ENCODE measurements at regions not wholly inside any gene's neighbourhood (a gene's known extent, or its start where the extent isn't known, plus 50 kb on each side); places are given as distances from the start of the nearest gene placed in this dataset.
A peak's percentile ranks its signal among the peaks of the same experiment; 100 is the strongest.
"Not testable (repeated sequence)": the region's sequence is repeated elsewhere in the genome, so short reads cannot be mapped to it uniquely, and the experiment has no call there.

GRCh38 chrX:13518126-13518525, 51.3 kb upstream of the EGFL6 start:
- DNase-seq, result no peak

GRCh38 chrX:13515211-13515930, 54.0 kb upstream of the EGFL6 start:
- no peak for DNase-seq

DNA sequence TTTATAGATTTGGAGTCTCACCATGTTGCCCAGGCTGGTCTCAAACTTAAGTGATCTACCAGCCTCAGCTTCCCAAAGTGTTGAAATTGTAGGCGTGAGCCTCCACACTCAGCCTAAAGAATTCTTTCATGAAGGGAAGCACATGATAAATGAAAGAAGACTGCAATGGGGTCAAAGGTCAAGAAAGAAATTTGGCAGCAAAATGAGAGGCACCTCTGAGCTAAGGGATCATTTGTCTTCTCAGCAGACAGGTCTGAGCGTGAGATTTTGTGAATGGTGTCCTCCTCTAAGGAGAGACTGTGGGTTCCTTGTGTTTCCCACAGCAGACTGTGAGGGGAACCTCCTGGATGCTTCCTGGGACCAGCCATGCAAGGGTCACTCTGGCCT, 57.5 kb upstream of the EGFL6 start:
- no peak for DNase-seq

- DNase-seq, result no peak
Measured at GRCh38 chrX:13511241-13511943, 58.0 kb upstream of the EGFL6 start.

- DNase-seq, result no peak
Measured at GRCh38 chrX:13507893-13508292, 61.5 kb upstream of the EGFL6 start.

DNA sequence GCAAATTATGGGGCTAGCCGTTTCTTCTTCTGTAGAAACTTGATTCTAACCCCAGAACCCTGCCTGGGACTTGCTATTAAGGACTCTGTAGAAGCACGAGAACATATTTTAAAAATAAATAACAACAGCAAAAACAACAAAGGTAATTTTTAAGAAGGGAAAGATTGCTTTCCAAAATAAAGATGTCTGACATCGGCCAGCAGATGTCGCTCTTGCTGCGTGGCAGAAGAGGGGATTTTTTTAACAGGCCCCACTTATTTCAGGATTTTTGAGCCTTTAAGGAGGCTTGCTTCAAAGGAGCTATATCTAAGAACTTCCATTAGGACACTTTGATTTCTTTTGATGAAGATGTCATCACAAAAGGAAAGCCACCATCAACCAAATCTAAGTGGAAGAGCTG, 62.8 kb upstream of the EGFL6 start:
- peak; percentile 55 for DNase-seq

DNA sequence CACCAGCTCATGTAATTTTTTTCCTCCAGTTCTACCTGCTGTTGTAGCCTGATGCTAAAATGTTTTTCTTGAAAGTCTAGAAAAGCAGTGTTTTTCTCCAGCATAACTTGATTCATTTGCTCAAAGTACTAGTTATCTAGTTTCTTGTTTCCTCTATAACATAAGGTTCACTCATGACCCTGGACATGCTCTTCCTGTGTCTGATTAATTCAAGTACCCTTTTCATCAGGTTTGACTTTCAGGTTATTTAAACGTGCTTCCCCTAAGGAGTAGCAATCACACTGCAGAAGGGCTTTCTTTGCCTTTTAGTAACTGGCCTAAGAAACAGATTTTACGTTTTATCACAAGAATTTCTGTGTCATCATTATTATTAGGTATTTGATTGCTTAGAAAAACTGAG, 66.8 kb upstream of the EGFL6 start:
- no peak for DNase-seq

DNA sequence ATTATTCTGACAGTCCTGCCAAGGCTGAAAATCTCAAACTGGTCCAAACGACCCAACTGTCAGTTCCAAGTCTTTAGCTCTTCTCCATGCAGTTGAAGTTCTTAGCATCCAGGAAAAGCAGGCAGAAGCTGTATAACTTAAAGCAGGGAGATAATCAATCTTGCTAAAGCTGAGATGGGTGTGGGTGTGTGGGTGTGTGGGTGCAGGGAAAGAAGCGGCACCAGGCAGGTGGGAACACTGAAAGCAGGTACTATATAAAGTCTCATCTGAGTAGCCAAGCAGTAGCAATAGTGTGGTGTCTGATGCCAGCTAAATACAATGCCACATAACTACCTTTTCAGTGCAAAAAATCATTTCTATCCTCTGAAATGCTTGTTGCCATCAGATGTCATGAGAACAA, 69.7 kb upstream of the EGFL6 start:
- DNase-seq, result no peak

DNA sequence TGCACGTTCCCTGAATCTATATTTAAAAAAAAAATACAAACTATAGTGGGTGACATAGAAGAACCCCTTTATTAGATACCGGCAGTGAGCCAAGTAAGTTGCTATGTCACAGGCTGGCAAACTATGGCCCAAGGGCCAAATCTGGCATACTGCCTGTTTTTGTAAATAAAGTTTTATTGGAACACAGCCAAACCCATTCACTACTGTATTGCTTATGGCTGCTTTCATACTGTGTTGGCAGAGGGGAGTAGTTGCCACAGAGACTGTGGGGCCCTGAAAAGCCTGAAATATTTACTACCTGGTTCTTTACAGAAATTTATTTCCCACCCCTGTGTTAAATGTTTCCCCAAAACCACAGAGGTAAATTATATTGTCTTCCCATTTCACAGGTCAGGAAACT, 71.2 kb upstream of the EGFL6 start:
- DNase-seq, result no peak

GRCh38 chrX:13495232-13495631, 74.2 kb upstream of the EGFL6 start:
- DNase-seq, result no peak

DNA sequence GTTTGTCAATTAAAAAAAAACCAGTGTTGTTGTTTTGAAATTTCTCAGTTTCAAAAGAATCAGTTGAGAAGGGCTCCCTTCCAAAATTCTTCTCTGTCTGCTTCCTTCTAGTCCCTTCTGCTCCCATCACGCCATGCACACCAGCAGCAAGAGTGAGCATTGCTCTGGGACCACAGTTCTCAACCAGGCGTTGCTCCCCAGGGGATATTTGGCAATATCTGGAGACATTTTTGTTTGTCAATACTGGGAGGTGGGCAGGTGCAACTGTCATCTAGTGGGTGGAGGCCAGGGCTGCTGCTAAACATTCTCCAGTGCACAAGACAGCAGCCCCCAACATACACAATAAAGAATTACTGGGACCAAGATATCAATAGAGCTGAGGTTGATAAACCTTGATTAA, 74.8 kb upstream of the EGFL6 start:
- DNase-seq, result no peak

GRCh38 chrX:13493659-13494058, 75.7 kb upstream of the EGFL6 start:
- no peak for DNase-seq

DNA sequence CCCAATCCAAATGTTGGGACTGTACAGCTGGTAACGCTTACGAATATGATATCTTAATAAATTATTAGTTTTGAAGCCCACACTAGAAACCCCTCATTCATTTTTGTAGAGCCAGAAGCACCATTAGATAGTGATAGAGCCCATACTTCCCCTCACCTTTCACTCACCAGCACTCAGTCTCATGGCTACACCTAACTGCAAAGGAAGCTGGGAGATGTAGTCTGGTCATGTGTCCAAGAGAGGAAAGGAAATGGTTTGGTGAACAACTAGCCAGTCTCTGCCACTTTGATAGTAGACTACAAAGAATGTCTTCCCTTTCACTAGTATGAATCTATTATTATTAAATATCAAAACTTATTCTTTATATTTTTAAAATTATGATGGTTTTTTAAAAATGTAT, 77.1 kb upstream of the EGFL6 start:
- DNase-seq, result no peak

GRCh38 chrX:13491061-13491460, 78.3 kb upstream of the EGFL6 start:
- DNase-seq, result no peak

DNA sequence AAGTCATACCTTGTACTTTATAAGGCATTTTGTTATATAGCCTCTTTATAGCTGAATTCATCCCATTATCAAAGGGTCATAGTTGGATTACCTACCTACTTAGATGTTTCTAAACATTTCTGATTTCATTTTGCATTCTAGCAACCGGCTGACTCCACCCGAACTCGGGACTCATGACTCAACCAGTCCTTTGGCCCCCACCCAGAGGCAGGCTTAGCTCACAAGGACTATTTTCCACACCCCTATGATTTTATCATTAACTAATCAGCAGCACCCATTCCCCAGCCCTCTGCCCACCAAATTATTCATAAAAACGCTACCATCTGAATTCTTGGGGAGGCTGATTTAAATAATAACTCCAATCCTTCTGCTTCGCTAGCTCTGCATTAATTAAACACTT, 79.9 kb upstream of the EGFL6 start:
- no peak for DNase-seq

DNA sequence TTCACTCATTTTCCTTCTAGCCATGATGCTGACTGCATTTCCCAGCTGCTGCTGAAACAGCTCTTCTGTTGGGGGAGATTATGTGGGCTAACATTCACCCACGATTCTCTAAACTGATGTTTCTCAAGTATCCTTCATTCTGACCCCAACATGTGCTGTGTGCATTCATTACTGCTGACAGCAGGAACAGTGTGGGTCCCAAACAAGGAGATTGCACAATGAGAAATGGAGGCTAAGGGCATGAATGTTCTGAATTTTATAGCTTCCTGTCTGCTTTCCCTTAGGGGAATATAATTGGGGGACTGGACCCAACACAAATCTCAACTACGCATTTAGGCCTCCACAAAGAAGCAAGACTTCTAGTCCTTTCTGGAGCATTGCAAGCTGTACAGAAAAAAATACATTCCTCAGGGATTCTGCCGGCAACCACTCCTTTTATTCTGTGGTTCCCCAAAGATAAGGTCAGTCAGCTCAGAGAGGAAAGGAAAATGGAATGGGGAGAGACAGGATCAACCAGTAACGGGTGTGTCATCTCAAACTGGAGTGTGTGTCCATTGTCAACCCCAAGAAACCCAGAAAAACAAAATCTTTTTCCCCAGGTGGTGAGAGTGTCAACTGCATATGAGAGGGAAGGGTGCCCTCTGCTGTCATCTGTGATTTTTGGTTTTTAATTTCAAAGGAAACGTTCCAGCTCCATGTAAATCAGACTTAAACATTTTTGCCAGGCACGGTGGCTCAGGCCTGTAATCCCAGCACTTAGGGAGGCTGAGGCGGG, 81.5 kb upstream of the EGFL6 start:
- DNase-seq, result peak; percentile 22

GRCh38 chrX:13485167-13485566, 84.2 kb upstream of the EGFL6 start:
- no peak for DNase-seq

DNA sequence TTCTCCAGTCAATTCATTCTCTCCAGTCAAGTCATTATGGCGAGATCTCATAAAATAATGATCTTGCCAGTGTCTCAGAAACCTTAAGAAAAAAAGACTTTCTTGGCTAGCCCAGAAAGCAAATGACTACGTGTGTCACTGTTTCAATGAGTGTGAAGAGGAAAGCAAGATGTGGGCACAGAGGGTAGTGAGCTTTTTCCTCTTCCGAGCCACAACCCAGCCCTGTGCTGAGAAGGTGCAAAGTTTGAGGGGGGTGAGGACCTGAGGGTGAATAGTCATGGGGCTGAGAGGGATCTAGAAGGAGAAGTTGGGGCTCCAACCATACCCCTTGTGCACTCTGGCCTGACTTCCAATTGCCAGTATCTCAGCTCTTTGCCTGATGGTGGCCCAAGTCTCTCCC, 85.6 kb upstream of the EGFL6 start:
- no peak for DNase-seq

DNA sequence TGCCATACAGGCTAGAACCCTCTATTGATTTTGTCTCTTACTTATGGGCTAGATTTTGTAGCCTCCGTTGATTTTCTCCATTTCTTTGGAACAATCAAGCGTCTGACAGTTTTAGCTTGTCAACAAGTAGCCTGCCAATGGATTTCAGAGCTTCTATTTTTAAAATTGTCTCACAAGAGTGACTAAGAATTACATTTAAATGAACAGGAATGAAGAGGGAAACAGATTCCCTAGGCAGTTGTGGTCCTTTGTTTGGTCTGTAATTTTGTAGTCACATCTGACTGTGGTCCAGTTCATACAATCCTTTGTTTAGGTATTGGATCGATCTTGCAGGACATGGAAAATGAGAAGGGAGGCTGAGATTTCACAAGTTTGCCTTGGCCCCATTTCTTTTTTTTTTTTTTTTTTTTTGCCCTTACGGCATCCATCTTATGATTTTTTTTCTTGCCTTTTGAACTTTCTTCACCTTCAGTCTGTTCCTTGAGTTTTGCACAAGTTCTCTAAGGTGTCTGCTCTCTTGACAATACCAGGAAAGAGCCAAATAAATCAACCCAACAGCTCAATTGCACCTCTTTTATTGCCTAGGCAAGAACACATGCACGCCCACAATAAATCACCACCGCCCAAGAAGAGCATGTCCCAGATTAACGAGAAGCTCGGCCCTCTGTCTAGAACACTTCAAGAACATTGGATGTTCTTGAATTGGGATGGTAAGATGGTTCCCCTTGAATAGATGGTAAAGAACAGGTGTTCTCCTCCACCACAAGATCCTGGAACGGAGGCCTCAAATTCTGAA, 86.5 kb upstream of the EGFL6 start:
- DNase-seq, result no peak

- DNase-seq, result not testable (repeated sequence)
Measured at GRCh38 chrX:13480780-13481179, 88.6 kb upstream of the EGFL6 start.

GRCh38 chrX:13479452-13479813, 90.0 kb upstream of the EGFL6 start:
- DNase-seq, result no peak

DNA sequence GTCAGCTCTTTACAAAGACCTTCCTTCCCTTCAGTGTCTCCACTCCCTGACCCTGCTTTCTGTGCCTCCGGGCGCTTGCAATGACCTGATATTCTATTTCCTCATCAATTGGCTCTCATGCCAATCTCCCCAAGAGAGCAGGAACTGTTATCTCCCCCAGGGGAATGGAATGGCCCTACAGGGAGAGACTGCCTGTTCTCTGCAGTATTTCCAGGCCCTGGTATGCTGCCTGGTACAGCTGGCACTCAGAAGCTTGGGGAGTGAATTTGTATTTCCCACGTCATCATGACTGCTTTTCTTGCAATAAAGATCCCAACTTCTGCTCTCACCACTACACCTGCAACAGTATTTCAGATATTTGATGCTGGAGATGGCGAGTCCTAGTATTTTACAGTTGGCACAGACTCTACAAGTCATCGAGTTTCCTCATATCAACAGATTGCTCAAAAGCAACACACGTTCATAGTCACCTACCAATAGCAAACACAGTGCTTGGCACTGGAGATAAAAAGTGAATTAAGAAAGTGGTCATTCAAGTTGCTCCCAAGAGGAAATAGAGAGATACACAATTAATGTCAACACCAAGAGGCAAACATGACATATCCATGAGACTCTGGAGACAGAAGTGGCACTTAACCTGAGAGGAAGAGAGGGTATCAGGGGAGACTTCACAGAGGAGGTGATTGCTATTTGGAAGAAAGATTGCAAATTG, 90.5 kb upstream of the EGFL6 start:
- DNase-seq, result no peak

GRCh38 chrX:13476384-13476783, 93.0 kb upstream of the EGFL6 start:
- no peak for DNase-seq

All from T-helper 9 cell (primary cell).